HFFc6 (cell line): ENCODE measurements at regions not wholly inside any gene's neighbourhood (a gene's known extent, or its start where the extent isn't known, plus 50 kb on each side); places are given as distances from the start of the nearest gene placed in this dataset.
"Not testable (repeated sequence)": the region's sequence is repeated elsewhere in the genome, so short reads cannot be mapped to it uniquely, and the experiment has no call there.

Source experiments
- DNase-seq: peaks from one replicate; pipeline ENCODE4 v3.0.0-alpha.2; 2018
- H3K27ac Mint-ChIP-seq: 2 replicates; pipeline ENCODE4 v1.8.0; 2020; ENCODE audit warnings: mild to moderate bottlenecking, mixed read lengths
- H3K27me3 Mint-ChIP-seq: 2 replicates; pipeline ENCODE4 v1.8.0; 2021; ENCODE audit warnings: mild to moderate bottlenecking, moderate library complexity, mixed read lengths; ENCODE audit not compliant: insufficient read depth
- H3K36me3 Mint-ChIP-seq: 2 replicates; pipeline ENCODE4 v1.8.0; 2021; ENCODE audit warnings: low read depth, mixed read lengths
- H3K4me1 Mint-ChIP-seq: 2 replicates; pipeline ENCODE4 v1.8.0; 2020; ENCODE audit warnings: low read depth, mixed read lengths
- H3K4me3 Mint-ChIP-seq: 2 replicates; pipeline ENCODE4 v1.8.0; 2020; ENCODE audit warnings: mild to moderate bottlenecking, moderate library complexity, mixed read lengths
- H3K9me3 Mint-ChIP-seq: 2 replicates; pipeline ENCODE4 v1.8.0; 2020; ENCODE audit warnings: mild to moderate bottlenecking, mixed read lengths

DNA sequence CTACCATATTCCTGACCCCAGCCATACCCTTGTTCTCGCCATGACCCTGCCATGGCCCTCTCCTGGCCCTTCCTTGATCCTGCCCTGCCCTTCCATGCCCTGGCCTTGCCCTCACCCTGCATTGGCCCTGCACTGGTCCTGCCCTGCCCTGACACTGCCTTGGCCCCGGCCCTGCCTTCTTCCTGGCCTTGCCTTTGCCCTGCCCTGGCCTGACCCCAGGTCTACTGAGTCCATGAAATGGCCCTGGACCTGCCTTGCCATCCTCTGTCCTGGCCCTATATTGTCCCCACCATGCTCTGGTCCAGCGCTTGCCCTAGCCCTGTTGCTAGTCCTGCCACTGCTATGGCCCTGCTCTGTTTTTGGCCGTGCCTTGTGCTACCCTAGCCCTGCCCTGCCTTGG is 536.1 kb downstream of the FOXD4L6 start:
- not testable (repeated sequence) for H3K27ac Mint-ChIP-seq, H3K4me3 Mint-ChIP-seq, H3K27me3 Mint-ChIP-seq, H3K9me3 Mint-ChIP-seq, DNase-seq, H3K4me1 Mint-ChIP-seq, H3K36me3 Mint-ChIP-seq

DNA sequence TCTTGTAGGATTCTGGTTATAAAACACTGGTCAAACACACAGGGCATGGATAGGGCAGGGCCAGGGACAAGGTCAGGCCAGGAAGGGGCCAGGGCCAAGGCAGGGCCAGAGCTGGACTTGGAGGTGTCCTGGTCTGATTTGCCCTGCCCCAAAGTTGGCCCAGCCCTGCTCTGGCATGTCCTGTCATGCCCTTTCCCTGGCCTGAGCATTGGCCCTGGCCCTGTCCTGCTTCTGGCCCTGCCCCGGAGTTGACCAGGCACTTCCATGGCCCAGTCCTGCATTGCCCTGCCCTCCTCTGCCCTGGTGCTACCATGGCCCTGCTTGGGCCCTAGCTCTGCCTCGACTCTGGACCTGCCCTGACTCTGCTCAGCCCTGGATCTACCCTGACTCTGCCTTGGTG is 536.6 kb downstream of the FOXD4L6 start:
- DNase-seq, H3K4me1 Mint-ChIP-seq, H3K36me3 Mint-ChIP-seq: not testable (repeated sequence)

DNA sequence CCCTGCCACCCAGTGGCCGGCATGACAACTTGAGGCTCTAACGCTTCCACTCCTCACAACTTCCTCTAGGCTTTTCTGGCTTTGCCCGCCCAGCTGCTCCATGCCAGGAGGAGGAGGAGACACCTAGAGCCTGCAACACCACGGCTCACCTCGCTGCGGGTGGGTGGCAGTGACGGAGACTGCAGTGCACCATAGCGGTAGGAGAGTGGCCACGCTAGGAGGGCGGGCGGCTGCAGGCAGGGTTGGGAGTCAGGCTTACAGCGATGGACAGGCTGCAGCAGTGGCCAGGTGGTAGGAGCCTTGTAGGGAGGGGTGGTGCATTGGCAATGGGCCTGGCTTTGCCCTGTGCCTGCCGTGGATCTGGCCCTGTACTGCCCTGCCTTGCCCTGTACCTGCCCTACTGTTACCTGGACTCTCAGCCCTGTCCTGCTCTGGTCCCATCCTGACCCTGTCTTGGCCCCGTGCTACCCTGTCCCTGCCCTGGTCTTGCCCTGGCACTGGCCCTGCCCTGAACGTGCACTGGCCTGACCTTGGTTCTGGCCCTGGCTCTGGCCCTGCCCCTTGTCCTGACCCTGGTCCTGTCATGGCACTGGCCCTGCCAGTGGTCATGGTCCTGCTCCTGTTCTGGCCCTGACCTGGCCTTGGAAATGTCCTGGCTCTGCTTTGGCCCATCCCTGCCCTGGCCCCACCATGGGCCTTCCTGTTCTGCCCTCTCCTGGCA is 540.8 kb downstream of the FOXD4L6 start:
- H3K27me3 Mint-ChIP-seq, H3K4me1 Mint-ChIP-seq, H3K9me3 Mint-ChIP-seq, DNase-seq, H3K36me3 Mint-ChIP-seq, H3K4me3 Mint-ChIP-seq, H3K27ac Mint-ChIP-seq: not testable (repeated sequence)

More for the DNA sequence above, 536.6 kb downstream of the FOXD4L6 start:
- not testable (repeated sequence) for H3K9me3 Mint-ChIP-seq, H3K27me3 Mint-ChIP-seq, H3K4me3 Mint-ChIP-seq, H3K27ac Mint-ChIP-seq

GRCh38 chr9:40584039-40584438 is 544.4 kb downstream of the FOXD4L6 start:
- H3K27me3 Mint-ChIP-seq, H3K27ac Mint-ChIP-seq, H3K36me3 Mint-ChIP-seq, H3K4me3 Mint-ChIP-seq, H3K9me3 Mint-ChIP-seq, DNase-seq, H3K4me1 Mint-ChIP-seq: not testable (repeated sequence)

- H3K36me3 Mint-ChIP-seq, H3K27ac Mint-ChIP-seq, H3K9me3 Mint-ChIP-seq, DNase-seq, H3K27me3 Mint-ChIP-seq, H3K4me1 Mint-ChIP-seq: not testable (repeated sequence)
- H3K4me3 Mint-ChIP-seq, result peak overlapping the region; percentile 60; the same call in 1 of the 2 replicates
Observed at GRCh38 chr9:40583230-40583629, 545.3 kb downstream of the FOXD4L6 start.

DNA sequence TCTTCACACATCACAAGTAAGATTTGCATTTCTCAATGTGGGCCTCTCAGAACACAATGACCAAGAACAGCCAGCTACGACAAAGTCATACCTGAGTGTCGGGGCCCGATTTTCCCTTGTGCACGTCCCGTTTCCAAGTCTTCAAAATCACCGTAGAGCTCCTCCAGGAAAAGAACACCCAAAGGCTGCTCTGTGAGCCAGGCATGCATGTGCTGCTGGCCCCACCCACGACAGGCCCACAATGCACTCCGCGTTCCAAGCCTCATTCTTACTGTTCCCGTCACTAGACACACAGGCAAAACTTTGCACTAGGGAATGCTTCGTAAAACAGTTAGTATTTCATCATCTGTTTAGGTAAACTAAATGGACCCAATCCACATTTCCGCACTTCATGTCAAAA is 549.6 kb downstream of the FOXD4L6 start:
- H3K36me3 Mint-ChIP-seq, DNase-seq, H3K27ac Mint-ChIP-seq, H3K27me3 Mint-ChIP-seq, H3K4me3 Mint-ChIP-seq, H3K4me1 Mint-ChIP-seq, H3K9me3 Mint-ChIP-seq: not testable (repeated sequence)
